Loucy (cell line): ENCODE measurements at regions not wholly inside any gene's neighbourhood (a gene's known extent, or its start where the extent isn't known, plus 50 kb on each side); places are given as distances from the start of the nearest gene placed in this dataset.

Experiments
- H2AFZ ChIP-seq: fragments of 200-600 bp; sonication (generic); 2 replicates; pipeline ENCODE4 v1.6.0; 2016; ENCODE audit warnings: antibody characterized with exemption, mild to moderate bottlenecking, low read length, moderate library complexity
- H3F3A ChIP-seq: fragments of 200-600 bp; 2 replicates; pipeline ENCODE4 v1.6.0; 2016; ENCODE audit warnings: antibody characterized with exemption, low read depth, mild to moderate bottlenecking
- H3K27me3 ChIP-seq: fragments of 200-600 bp; sonication (generic); 2 replicates; pipeline ENCODE4 v1.6.1; 2014; ENCODE audit warnings: low read length, mild to moderate bottlenecking; ENCODE audit not compliant: insufficient read depth, poor library complexity, severe bottlenecking
- H3K36me3 ChIP-seq: fragments of 200-600 bp; sonication (generic); 2 replicates; pipeline ENCODE4 v1.6.1; 2016; ENCODE audit warnings: low read length; ENCODE audit not compliant: insufficient read depth
- H3K4me1 ChIP-seq: fragments of 200-600 bp; sonication (generic); 2 replicates; pipeline ENCODE4 v1.5.1; 2014; ENCODE audit warnings: low read length, mild to moderate bottlenecking; ENCODE audit not compliant: insufficient read depth, poor library complexity, severe bottlenecking
- H3K4me2 ChIP-seq: fragments of 200-600 bp; sonication (generic); 2 replicates; pipeline ENCODE4 v1.6.0; 2014; ENCODE audit warnings: antibody characterized with exemption, low read length, low read depth, mild to moderate bottlenecking; ENCODE audit not compliant: poor library complexity, severe bottlenecking
- H3K4me3 ChIP-seq: fragments of 200-600 bp; sonication (generic); 2 replicates; pipeline ENCODE4 v1.5.1; 2014; ENCODE audit warnings: low read length, mild to moderate bottlenecking, mixed read lengths; ENCODE audit not compliant: poor library complexity, severe bottlenecking
- H3K79me2 ChIP-seq: fragments of 200-600 bp; sonication (generic); 2 replicates; pipeline ENCODE4 v1.6.1; 2014; ENCODE audit warnings: low read length; ENCODE audit not compliant: insufficient read depth
- H3K9ac ChIP-seq: fragments of 200-600 bp; sonication (generic); 2 replicates; pipeline ENCODE4 v1.6.0; 2014; ENCODE audit warnings: mild to moderate bottlenecking, low read depth, low read length, moderate library complexity; ENCODE audit not compliant: poor library complexity, severe bottlenecking
- H3K9me2 ChIP-seq: fragments of 200-600 bp; sonication (generic); replicated peaks from 2 replicates; pipeline ENCODE4 v1.6.1; 2016; ENCODE audit warnings: low read depth, low read length, mixed read lengths
- H3K9me3 ChIP-seq: fragments of 200-600 bp; sonication (generic); 2 replicates; pipeline ENCODE4 v1.6.1; 2014; ENCODE audit warnings: mild to moderate bottlenecking, antibody characterized with exemption, low read length, low read depth; ENCODE audit not compliant: insufficient read depth
- H4K20me1 ChIP-seq: fragments of 200-600 bp; sonication (generic); 2 replicates; pipeline ENCODE4 v1.6.0; 2014; ENCODE audit warnings: antibody characterized with exemption, low read length, mild to moderate bottlenecking; ENCODE audit not compliant: insufficient read depth, poor library complexity, severe bottlenecking
- CTCF ChIP-seq: fragments of 200-600 bp; sonication (generic); conservative IDR thresholded peaks from 2 replicates; pipeline ENCODE4 v1.5.1; 2014; ENCODE audit warnings: mild to moderate bottlenecking, antibody characterized with exemption, low read length
- EZH2phosphoT487 ChIP-seq: fragments of 200-600 bp; IDR thresholded peaks from 2 replicates; pipeline ENCODE4 v1.6.1; 2018; ENCODE audit warnings: antibody characterized with exemption, mild to moderate bottlenecking, moderate library complexity, borderline replicate concordance

- Histone ChIP-seq H3K4me1 (no peaks in the 10 kb centered on the region), H4K20me1 (no peaks in the 10 kb centered on the region), H3F3A (no peaks in the 10 kb centered on the region), H3K4me2 (no peak overlapping the region), H3K4me3 (no peak overlapping the region), H2AFZ (no peak overlapping the region), H3K36me3 (no peaks in the 10 kb centered on the region), H3K9me3 (no peaks in the 10 kb centered on the region), H3K27me3 (no peaks in the 10 kb centered on the region), H3K79me2 (no peaks in the 10 kb centered on the region), H3K9me2 (no peaks in the 10 kb centered on the region), H3K9ac (no peak overlapping the region)
- TF ChIP-seq CTCF (no peak), EZH2phosphoT487 (no peak)
Observed at GRCh38 chr10:128373071-128373749, 247.0 kb upstream of the MKI67 start.

- TF ChIP-seq CTCF (no peak), EZH2phosphoT487 (no peak)
- Histone ChIP-seq H3K36me3 (no peaks in the 10 kb centered on the region), H3K4me2 (no peak overlapping the region), H3K27me3 (no peaks in the 10 kb centered on the region), H3K9me2 (no peaks in the 10 kb centered on the region), H3K9me3 (no peaks in the 10 kb centered on the region), H3K79me2 (no peaks in the 10 kb centered on the region), H3K9ac (no peak overlapping the region), H3K4me3 (no peak overlapping the region), H3F3A (no peaks in the 10 kb centered on the region), H4K20me1 (no peaks in the 10 kb centered on the region), H2AFZ (no peak overlapping the region), H3K4me1 (no peaks in the 10 kb centered on the region)
Observed at GRCh38 chr10:128373831-128374230, 247.6 kb upstream of the MKI67 start.

- Histone ChIP-seq H4K20me1 (no peaks in the 10 kb centered on the region), H3K9ac (no peak overlapping the region), H3F3A (no peaks in the 10 kb centered on the region), H3K36me3 (no peaks in the 10 kb centered on the region), H3K9me2 (no peaks in the 10 kb centered on the region), H3K27me3 (no peaks in the 10 kb centered on the region), H2AFZ (no peak overlapping the region), H3K79me2 (no peaks in the 10 kb centered on the region), H3K4me1 (no peaks in the 10 kb centered on the region), H3K9me3 (no peaks in the 10 kb centered on the region), H3K4me2 (no peak overlapping the region), H3K4me3 (no peak overlapping the region)
- TF ChIP-seq EZH2phosphoT487 = no peak
- TF ChIP-seq CTCF = no peak
Observed at GRCh38 chr10:128375171-128375570, 248.9 kb upstream of the MKI67 start.
